Breast epithelium (tissue), 4 donors: ENCODE measurements at regions not wholly inside any gene's neighbourhood (a gene's known extent, or its start where the extent isn't known, plus 50 kb on each side); places are given as distances from the start of the nearest gene placed in this dataset.

Experiments
- DNase-seq, 2 donors: peaks; one replicate each; pipeline ENCODE4 v3.0.0-alpha.2; 2019; ENCODE audit warnings: low spot score in 2 of 2
- H3K27ac ChIP-seq, 2 donors: fragments of 200-600 bp; sonication (generic) in 1 of 2; one replicate each; pipeline ENCODE4 v1.5.1; 2016 to 2019; ENCODE audit warnings: mild to moderate bottlenecking in 1 of 2
- H3K27me3 ChIP-seq, 2 donors: fragments of 200-600 bp; sonication (generic) in 1 of 2; one replicate each; pipeline versions ENCODE4 v1.5.1 to v1.6.0; 2017 to 2019; ENCODE audit warnings: control low read depth in 1 of 2, mild to moderate bottlenecking in 1 of 2
- H3K36me3 ChIP-seq: fragments of 200-600 bp; one replicate; pipeline ENCODE4 v1.5.1; 2019
- H3K4me1 ChIP-seq, 2 donors: fragments of 200-600 bp; sonication (generic); one replicate each; pipeline ENCODE4 v1.5.1; 2016 to 2019; ENCODE audit warnings: control low read depth in 1 of 2
- H3K4me3 ChIP-seq, 3 donors: fragments of 200-600 bp; sonication (generic); 1 replicate in 2 of 3; 2 replicates in 1 of 3; pipeline ENCODE4 v1.5.1; 2016 to 2019; ENCODE audit warnings: mild to moderate bottlenecking in 3 of 3, moderate library complexity in 2 of 3
- H3K9me3 ChIP-seq, 2 donors: fragments of 200-600 bp; sonication (generic) in 1 of 2; one replicate each; pipeline ENCODE4 v1.5.1; 2016 to 2019; ENCODE audit warnings: control low read depth in 1 of 2
- POLR2A ChIP-seq: fragments of 450-650 bp; IDR thresholded peaks from one replicate; pipeline ENCODE4 v1.6.1; 2016; ENCODE audit warnings: antibody characterized with exemption, mild to moderate bottlenecking, moderate library complexity
- POLR2AphosphoS5 ChIP-seq, 3 donors: sonication (generic); formaldehyde crosslinking; IDR thresholded peaks; one replicate each; pipeline ENCODE4 v1.6.1; 2017; ENCODE audit warnings: antibody characterized with exemption in 3 of 3
- intact Hi-C: fragments of 100-400 bp; cut with DNase I; formaldehyde crosslinking; loops from one replicate; pipeline ENCODE4 v1.15.1; 2023; ENCODE audit warnings: low total_unique reads
- TF ChIP-seq, protein P1 (sequence below), 3 donors: fragments of 450-650 bp; IDR thresholded peaks; one replicate each; pipeline ENCODE4 v1.5.1; 2016 to 2017; ENCODE audit warnings: antibody characterized with exemption in 3 of 3, mild to moderate bottlenecking in 3 of 3, moderate library complexity in 3 of 3

DNA sequence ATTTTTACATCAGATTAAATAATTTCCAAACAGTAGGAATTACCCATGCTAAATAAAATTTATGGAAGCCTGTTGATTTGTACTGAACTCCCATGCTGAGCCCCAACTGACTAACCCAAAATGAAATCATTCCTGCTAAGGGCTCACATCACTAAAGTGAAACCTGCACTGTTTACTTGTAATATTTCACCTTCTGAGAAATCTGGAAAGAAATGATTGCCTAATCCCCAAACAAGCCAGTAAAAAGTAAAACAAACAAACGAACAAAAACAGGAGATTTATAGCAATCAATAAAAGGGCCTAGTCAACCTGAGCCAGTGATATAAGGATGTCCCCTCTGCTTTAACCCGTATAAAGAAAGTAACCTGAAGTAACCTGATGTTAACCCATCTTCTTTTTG, 1599.8 kb downstream of the OLFM4 start:
- no peak overlapping the region for H3K27ac ChIP-seq
- H3K9me3 ChIP-seq = no peaks in the 10 kb centered on the region
- intact Hi-C loops = no loop called here

DNA sequence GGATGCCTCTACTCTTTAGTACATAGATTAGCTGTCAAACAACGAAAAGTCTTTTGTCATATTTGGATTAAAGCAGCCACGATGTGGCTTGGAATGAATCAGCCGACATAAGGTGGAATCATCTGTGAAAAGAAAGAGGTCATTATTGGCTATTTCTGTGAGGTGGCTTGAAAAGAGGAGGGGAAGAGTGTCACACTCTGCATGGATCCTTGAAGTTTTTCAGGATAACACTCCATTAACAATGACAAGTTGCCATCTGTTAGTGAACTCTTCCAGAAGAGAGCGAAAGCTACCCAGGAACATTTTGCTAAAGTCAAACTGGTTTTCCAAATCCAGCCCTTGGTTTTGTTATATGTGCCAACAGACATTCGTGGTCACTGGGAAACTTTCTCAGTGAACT, 1604.8 kb downstream of the OLFM4 start:
- DNase-seq = no peak
- H3K36me3 ChIP-seq = no peaks in the 10 kb centered on the region
- H3K27ac ChIP-seq = no peak overlapping the region
- H3K4me1 ChIP-seq = no peaks in the 10 kb centered on the region
- no peak overlapping the region for H3K4me3 ChIP-seq
- no peak for TF ChIP-seq POLR2A
- TF ChIP-seq, protein P1, sequence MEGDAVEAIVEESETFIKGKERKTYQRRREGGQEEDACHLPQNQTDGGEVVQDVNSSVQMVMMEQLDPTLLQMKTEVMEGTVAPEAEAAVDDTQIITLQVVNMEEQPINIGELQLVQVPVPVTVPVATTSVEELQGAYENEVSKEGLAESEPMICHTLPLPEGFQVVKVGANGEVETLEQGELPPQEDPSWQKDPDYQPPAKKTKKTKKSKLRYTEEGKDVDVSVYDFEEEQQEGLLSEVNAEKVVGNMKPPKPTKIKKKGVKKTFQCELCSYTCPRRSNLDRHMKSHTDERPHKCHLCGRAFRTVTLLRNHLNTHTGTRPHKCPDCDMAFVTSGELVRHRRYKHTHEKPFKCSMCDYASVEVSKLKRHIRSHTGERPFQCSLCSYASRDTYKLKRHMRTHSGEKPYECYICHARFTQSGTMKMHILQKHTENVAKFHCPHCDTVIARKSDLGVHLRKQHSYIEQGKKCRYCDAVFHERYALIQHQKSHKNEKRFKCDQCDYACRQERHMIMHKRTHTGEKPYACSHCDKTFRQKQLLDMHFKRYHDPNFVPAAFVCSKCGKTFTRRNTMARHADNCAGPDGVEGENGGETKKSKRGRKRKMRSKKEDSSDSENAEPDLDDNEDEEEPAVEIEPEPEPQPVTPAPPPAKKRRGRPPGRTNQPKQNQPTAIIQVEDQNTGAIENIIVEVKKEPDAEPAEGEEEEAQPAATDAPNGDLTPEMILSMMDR (IDR thresholded peaks at IDR 0.05) = no peak
- no peak for TF ChIP-seq POLR2AphosphoS5 (IDR thresholded peaks at IDR 0.05)
- H3K9me3 ChIP-seq = no peaks in the 10 kb centered on the region
- H3K27me3 ChIP-seq = no peaks in the 10 kb centered on the region
- intact Hi-C loops = no loop called here

More for the DNA sequence above, 1599.8 kb downstream of the OLFM4 start:
- Histone ChIP-seq H3K4me1 (no peaks in the 10 kb centered on the region), H3K27me3 (no peaks in the 10 kb centered on the region), H3K36me3 (no peaks in the 10 kb centered on the region), H3K4me3 (no peak overlapping the region)
- DNase-seq = no peak
- TF ChIP-seq, protein P1 (IDR thresholded peaks at IDR 0.05) = no peak
- TF ChIP-seq POLR2AphosphoS5 (IDR thresholded peaks at IDR 0.05) (no peak), POLR2A (no peak)

DNA sequence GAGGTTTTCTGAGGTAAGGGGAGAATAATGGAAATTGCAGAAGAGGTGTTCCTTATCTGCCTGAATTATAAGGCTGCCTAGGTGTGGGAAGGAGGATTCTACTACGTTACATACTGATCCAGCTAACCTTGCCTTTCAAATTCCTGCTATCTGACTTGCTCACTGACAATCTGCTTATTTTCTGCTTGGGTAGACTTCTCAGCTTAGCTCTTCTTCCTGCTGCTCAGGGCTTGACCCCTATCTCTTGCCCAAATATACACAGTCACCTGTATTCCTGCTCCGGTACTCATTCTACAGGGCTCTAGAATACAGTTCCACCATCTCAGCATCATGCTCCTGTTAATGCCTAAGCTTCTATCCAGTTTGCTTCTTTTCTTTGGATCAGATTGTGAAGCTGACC, 1607.6 kb downstream of the OLFM4 start:
- H3K27me3 ChIP-seq = no peaks in the 10 kb centered on the region
- DNase-seq = no peak
- H3K9me3 ChIP-seq = no peaks in the 10 kb centered on the region
- H3K36me3 ChIP-seq = no peaks in the 10 kb centered on the region
- H3K27ac ChIP-seq = no peak overlapping the region
- no peaks in the 10 kb centered on the region for H3K4me1 ChIP-seq
- intact Hi-C loops = no loop called here
- TF ChIP-seq POLR2AphosphoS5 (IDR thresholded peaks at IDR 0.05) = no peak
- no peak for TF ChIP-seq POLR2A
- TF ChIP-seq, protein P1 (IDR thresholded peaks at IDR 0.05) = no peak
- no peak overlapping the region for H3K4me3 ChIP-seq

DNA sequence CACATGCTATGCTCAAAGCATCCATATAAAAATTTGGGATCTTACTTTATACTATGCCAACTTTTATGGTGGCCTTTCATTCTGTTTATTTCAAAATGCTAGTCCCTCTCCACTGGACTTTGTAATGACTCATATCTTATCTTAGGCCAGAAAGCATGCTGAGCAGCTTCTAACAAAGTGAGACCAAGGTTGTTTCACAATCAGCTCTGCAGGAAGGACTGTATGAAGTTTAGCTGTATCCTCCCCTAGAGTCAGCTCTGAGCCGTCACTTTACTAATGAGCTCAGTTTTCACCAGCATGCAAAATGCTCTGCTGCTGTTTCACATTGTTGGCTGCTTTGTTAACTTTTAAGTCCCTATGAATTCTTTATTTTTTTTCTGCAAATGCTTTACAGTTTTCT, 1608.8 kb downstream of the OLFM4 start:
- intact Hi-C loops = no loop called here

DNA sequence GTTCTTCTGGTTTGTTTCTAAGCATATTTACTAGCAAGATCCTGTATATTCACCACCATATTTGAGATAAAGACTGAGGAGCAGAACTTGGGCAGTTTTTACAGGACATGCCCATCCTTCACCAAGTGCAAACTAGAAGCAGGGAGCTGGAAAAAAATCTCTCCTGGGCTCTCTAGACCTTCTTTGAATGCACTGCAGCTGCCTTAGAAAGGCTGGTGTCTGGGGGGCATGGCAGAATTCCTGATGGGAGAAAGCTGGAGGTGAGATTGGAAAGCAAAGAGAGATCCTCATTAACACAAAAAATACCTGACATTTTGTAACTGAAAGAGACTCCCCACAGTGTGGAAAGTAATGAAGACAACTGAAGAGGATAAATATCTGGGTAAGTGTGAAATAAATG, 1612.1 kb downstream of the OLFM4 start:
- Histone ChIP-seq H3K27ac (no peak overlapping the region), H3K36me3 (no peaks in the 10 kb centered on the region), H3K27me3 (no peaks in the 10 kb centered on the region), H3K4me3 (no peak overlapping the region), H3K9me3 (no peaks in the 10 kb centered on the region), H3K4me1 (no peaks in the 10 kb centered on the region)
- DNase-seq = no peak
- TF ChIP-seq, protein P1 (IDR thresholded peaks at IDR 0.05) = no peak
- intact Hi-C loops = no loop called here

More for the DNA sequence above, 1608.8 kb downstream of the OLFM4 start:
- TF ChIP-seq, protein P1 (IDR thresholded peaks at IDR 0.05) = no peak
- TF ChIP-seq POLR2A = no peak
- TF ChIP-seq POLR2AphosphoS5 (IDR thresholded peaks at IDR 0.05) = no peak
- Histone ChIP-seq H3K36me3 (no peaks in the 10 kb centered on the region), H3K27me3 (no peaks in the 10 kb centered on the region), H3K4me1 (no peaks in the 10 kb centered on the region), H3K27ac (no peak overlapping the region), H3K4me3 (no peak overlapping the region), H3K9me3 (no peaks in the 10 kb centered on the region)
- no peak for DNase-seq
